ENCODE measurements at regions not wholly inside any gene's neighbourhood (a gene's known extent, or its start where the extent isn't known, plus 50 kb on each side); places are given as distances from the start of the nearest gene placed in this dataset.

DNA sequence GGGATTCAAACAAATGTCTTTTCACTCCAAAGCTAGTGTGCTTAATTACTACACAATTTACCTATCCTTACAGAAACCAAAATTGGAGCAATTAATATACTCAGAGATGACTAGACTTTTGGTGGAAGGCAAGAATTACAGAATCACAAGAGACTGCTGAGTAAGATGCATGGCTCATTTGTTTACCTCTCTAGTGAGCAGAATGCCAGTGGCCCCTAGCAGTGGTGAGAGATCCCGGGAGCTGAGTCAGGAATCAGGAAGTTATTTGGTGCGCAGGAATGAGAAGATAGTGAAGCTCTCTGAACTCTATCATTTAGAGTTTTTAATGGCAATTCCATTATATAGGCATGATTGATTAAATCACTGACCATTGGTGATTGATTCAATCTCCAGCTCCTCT, 188.9 kb upstream of the SESN3 start:
- no peaks in the 10 kb centered on the region for H3K36me3 Mint-ChIP-seq
- no peak for ATAC-seq
- peaks cover 6% of the 10 kb centered on the region for H3K4me1 Mint-ChIP-seq
- ChIA-PET CTCF (interaction anchor here (1.2 kb wide), 1 partner anchor 286 kb away, joined by 7 read pairs; no protein-coding TSS in a partner anchor), POLR2A (no interaction called here)
- no peak for DNase-seq (ENCODE audit: low spot score)
- TF ChIP-seq E2F1 (CRISPR knock-in tag; IDR thresholded peaks at IDR 0.05) (no peak), NFE2L1 (CRISPR knock-in tag; IDR thresholded peaks at IDR 0.05) (no peak), ESRRA (CRISPR knock-in tag; IDR thresholded peaks at IDR 0.05; ENCODE audit: borderline replicate concordance) (no peak), RELA (CRISPR knock-in tag; IDR thresholded peaks at IDR 0.05; ENCODE audit: borderline replicate concordance) (no peak), MYBL2 (CRISPR knock-in tag; IDR thresholded peaks at IDR 0.05) (no peak), ZNF219 (CRISPR knock-in tag; IDR thresholded peaks at IDR 0.05; ENCODE audit: borderline replicate concordance) (no peak), ZBTB43 (CRISPR knock-in tag; IDR thresholded peaks at IDR 0.05) (no peak), ERG (CRISPR knock-in tag; IDR thresholded peaks at IDR 0.05) (no peak), CBFB (CRISPR knock-in tag; IDR thresholded peaks at IDR 0.05; ENCODE audit: low read depth) (no peak)
- TF ChIP-seq, protein P1, sequence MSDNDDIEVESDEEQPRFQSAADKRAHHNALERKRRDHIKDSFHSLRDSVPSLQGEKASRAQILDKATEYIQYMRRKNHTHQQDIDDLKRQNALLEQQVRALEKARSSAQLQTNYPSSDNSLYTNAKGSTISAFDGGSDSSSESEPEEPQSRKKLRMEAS (CRISPR knock-in tag; IDR thresholded peaks at IDR 0.05): no peak
- TF ChIP-seq, protein P2, sequence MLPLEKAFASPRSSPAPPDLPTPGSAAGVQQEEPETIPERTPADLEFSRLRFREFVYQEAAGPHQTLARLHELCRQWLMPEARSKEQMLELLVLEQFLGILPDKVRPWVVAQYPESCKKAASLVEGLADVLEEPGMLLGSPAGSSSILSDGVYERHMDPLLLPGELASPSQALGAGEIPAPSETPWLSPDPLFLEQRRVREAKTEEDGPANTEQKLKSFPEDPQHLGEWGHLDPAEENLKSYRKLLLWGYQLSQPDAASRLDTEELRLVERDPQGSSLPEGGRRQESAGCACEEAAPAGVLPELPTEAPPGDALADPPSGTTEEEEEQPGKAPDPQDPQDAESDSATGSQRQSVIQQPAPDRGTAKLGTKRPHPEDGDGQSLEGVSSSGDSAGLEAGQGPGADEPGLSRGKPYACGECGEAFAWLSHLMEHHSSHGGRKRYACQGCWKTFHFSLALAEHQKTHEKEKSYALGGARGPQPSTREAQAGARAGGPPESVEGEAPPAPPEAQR (CRISPR knock-in tag; IDR thresholded peaks at IDR 0.05): no peak
- no peak overlapping the region for H3K4me3 Mint-ChIP-seq
- no peaks in the 10 kb centered on the region for H3K27me3 Mint-ChIP-seq (ENCODE audit: low read depth)
- H3K9me3 Mint-ChIP-seq: no peaks in the 10 kb centered on the region
- H3K27ac Mint-ChIP-seq: no peak overlapping the region

DNA sequence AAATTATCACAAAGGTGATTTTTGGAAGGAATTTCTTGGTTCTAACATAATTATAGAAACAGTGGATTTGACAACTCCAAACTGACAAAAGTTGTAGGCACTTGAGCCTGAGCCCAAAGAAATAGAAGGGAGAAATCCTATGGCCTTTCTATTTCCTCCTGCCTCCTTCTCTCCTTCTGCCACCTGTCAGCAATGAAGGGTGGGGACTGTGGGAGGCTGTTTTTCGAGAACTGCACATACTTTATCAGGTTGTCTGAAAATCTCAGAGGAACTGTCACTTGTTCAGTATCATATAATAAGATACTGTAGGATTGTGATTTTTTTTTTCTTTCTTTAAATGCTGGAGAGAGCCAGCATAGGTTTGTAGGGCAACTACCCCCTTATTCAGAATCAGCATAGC, 187.9 kb upstream of the SESN3 start:
- Mint-ChIP-seq H3K36me3 (no peaks in the 10 kb centered on the region), H3K9me3 (no peaks in the 10 kb centered on the region), H3K27me3 (ENCODE audit: low read depth) (no peaks in the 10 kb centered on the region), H3K27ac (no peak overlapping the region), H3K4me3 (no peak overlapping the region), H3K4me1 (peaks cover 6% of the 10 kb centered on the region)
- CTCF ChIA-PET: interaction anchor here (0.6 kb wide), 1 partner anchor 807 kb away, joined by 3 read pairs; no protein-coding TSS in a partner anchor
- POLR2A ChIA-PET: no interaction called here
- ATAC-seq (no peak), DNase-seq (ENCODE audit: low spot score) (no peak)
- no peak for TF ChIP-seq CREB1 (CRISPR knock-in tag; IDR thresholded peaks at IDR 0.05)

GRCh38 chr11:95417832-95418231, 186.8 kb upstream of the SESN3 start:
- Mint-ChIP-seq H3K4me3 (no peak overlapping the region), H3K27me3 (ENCODE audit: low read depth) (no peaks in the 10 kb centered on the region), H3K27ac (no peak overlapping the region), H3K4me1 (peaks cover 6% of the 10 kb centered on the region), H3K36me3 (no peaks in the 10 kb centered on the region), H3K9me3 (no peaks in the 10 kb centered on the region)
- POLR2A ChIA-PET: no interaction called here
- ATAC-seq (no peak), DNase-seq (ENCODE audit: low spot score) (no peak)
- CTCF ChIA-PET: no interaction called here
- TF ChIP-seq, protein P3, sequence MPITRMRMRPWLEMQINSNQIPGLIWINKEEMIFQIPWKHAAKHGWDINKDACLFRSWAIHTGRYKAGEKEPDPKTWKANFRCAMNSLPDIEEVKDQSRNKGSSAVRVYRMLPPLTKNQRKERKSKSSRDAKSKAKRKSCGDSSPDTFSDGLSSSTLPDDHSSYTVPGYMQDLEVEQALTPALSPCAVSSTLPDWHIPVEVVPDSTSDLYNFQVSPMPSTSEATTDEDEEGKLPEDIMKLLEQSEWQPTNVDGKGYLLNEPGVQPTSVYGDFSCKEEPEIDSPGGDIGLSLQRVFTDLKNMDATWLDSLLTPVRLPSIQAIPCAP (CRISPR knock-in tag; IDR thresholded peaks at IDR 0.05): no peak
- TF ChIP-seq, protein P4, sequence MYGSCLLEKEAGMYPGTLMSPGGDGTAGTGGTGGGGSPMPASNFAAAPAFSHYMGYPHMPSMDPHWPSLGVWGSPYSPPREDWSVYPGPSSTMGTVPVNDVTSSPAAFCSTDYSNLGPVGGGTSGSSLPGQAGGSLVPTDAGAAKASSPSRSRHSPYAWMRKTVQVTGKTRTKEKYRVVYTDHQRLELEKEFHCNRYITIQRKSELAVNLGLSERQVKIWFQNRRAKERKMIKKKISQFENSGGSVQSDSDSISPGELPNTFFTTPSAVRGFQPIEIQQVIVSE (CRISPR knock-in tag; IDR thresholded peaks at IDR 0.05; ENCODE audit: borderline replicate concordance): no peak
- no peak for TF ChIP-seq SP1 (CRISPR knock-in tag; conservative IDR thresholded peaks at IDR 0.05)
- TF ChIP-seq ZNF263 (CRISPR knock-in tag; IDR thresholded peaks at IDR 0.05; ENCODE audit: low read depth): no peak
- TF ChIP-seq, protein P5, sequence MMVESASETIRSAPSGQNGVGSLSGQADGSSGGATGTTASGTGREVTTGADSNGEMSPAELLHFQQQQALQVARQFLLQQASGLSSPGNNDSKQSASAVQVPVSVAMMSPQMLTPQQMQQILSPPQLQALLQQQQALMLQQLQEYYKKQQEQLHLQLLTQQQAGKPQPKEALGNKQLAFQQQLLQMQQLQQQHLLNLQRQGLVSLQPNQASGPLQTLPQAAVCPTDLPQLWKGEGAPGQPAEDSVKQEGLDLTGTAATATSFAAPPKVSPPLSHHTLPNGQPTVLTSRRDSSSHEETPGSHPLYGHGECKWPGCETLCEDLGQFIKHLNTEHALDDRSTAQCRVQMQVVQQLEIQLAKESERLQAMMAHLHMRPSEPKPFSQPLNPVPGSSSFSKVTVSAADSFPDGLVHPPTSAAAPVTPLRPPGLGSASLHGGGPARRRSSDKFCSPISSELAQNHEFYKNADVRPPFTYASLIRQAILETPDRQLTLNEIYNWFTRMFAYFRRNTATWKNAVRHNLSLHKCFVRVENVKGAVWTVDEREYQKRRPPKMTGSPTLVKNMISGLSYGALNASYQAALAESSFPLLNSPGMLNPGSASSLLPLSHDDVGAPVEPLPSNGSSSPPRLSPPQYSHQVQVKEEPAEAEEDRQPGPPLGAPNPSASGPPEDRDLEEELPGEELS (CRISPR knock-in tag; IDR thresholded peaks at IDR 0.05): no peak
- TF ChIP-seq, protein P6, sequence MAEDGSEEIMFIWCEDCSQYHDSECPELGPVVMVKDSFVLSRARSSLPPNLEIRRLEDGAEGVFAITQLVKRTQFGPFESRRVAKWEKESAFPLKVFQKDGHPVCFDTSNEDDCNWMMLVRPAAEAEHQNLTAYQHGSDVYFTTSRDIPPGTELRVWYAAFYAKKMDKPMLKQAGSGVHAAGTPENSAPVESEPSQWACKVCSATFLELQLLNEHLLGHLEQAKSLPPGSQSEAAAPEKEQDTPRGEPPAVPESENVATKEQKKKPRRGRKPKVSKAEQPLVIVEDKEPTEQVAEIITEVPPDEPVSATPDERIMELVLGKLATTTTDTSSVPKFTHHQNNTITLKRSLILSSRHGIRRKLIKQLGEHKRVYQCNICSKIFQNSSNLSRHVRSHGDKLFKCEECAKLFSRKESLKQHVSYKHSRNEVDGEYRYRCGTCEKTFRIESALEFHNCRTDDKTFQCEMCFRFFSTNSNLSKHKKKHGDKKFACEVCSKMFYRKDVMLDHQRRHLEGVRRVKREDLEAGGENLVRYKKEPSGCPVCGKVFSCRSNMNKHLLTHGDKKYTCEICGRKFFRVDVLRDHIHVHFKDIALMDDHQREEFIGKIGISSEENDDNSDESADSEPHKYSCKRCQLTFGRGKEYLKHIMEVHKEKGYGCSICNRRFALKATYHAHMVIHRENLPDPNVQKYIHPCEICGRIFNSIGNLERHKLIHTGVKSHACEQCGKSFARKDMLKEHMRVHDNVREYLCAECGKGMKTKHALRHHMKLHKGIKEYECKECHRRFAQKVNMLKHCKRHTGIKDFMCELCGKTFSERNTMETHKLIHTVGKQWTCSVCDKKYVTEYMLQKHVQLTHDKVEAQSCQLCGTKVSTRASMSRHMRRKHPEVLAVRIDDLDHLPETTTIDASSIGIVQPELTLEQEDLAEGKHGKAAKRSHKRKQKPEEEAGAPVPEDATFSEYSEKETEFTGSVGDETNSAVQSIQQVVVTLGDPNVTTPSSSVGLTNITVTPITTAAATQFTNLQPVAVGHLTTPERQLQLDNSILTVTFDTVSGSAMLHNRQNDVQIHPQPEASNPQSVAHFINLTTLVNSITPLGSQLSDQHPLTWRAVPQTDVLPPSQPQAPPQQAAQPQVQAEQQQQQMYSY (CRISPR knock-in tag; IDR thresholded peaks at IDR 0.05): no peak

All from WTC11 (cell line).